ENCODE measurements at regions not wholly inside any gene's neighbourhood (a gene's known extent, or its start where the extent isn't known, plus 50 kb on each side); places are given as distances from the start of the nearest gene placed in this dataset.

GRCh38 chr13:64369121-64369520, 2861.0 kb downstream of the PCDH9 start:
- no peaks in the 10 kb centered on the region for H3K79me2 ChIP-seq (ENCODE audit: control insufficient read depth, low read length)
- H3F3A ChIP-seq (ENCODE audit: control insufficient read depth, insufficient read depth): no peaks in the 10 kb centered on the region
- peaks cover 6% of the 10 kb centered on the region; the same call in 1 of the 2 replicates for H3K9me3 ChIP-seq (ENCODE audit: control insufficient read depth, insufficient read depth, low read length)
- no peak overlapping the region for H3K4me2 ChIP-seq (ENCODE audit: low read length)
- H3K9me2 ChIP-seq (replicated peaks; ENCODE audit: control insufficient read depth, low read length): no peaks in the 10 kb centered on the region
- H3K27me3 ChIP-seq (ENCODE audit: control insufficient read depth, low read length): no peaks in the 10 kb centered on the region
- no peaks in the 10 kb centered on the region for H3K4me1 ChIP-seq (ENCODE audit: control insufficient read depth, low read length)
- H3K36me3 ChIP-seq (ENCODE audit: control insufficient read depth, low read length): no peaks in the 10 kb centered on the region
- H4K20me1 ChIP-seq (ENCODE audit: control insufficient read depth, insufficient read depth, low read depth, low read length): no peaks in the 10 kb centered on the region
- H3K4me3 ChIP-seq (ENCODE audit: low read length): no peak overlapping the region
- TF ChIP-seq EZH2phosphoT487 (IDR thresholded peaks at IDR 0.05; ENCODE audit: borderline replicate concordance, low read length) (no peak), CTCF (IDR thresholded peaks at IDR 0.05; ENCODE audit: low read depth, low read length, poor library complexity, severe bottlenecking) (no peak)
- no peak overlapping the region for H3K27ac ChIP-seq (ENCODE audit: low read depth, low read length)

GRCh38 chr13:64362564-64362963, 2867.6 kb downstream of the PCDH9 start:
- Histone ChIP-seq H3K9me3 (ENCODE audit: control insufficient read depth, insufficient read depth, low read length) (no peaks in the 10 kb centered on the region), H3F3A (ENCODE audit: control insufficient read depth, insufficient read depth) (no peaks in the 10 kb centered on the region), H4K20me1 (ENCODE audit: control insufficient read depth, insufficient read depth, low read depth, low read length) (no peaks in the 10 kb centered on the region), H3K9me2 (replicated peaks; ENCODE audit: control insufficient read depth, low read length) (no peaks in the 10 kb centered on the region), H3K4me2 (ENCODE audit: low read length) (no peak overlapping the region), H3K36me3 (ENCODE audit: control insufficient read depth, low read length) (no peaks in the 10 kb centered on the region), H3K27me3 (ENCODE audit: control insufficient read depth, low read length) (no peaks in the 10 kb centered on the region), H3K4me3 (ENCODE audit: low read length) (no peak overlapping the region), H3K27ac (ENCODE audit: low read depth, low read length) (no peak overlapping the region), H3K79me2 (ENCODE audit: control insufficient read depth, low read length) (no peaks in the 10 kb centered on the region), H3K4me1 (ENCODE audit: control insufficient read depth, low read length) (no peaks in the 10 kb centered on the region)
- TF ChIP-seq CTCF (IDR thresholded peaks at IDR 0.05; ENCODE audit: low read depth, low read length, poor library complexity, severe bottlenecking) (no peak), EZH2phosphoT487 (IDR thresholded peaks at IDR 0.05; ENCODE audit: borderline replicate concordance, low read length) (no peak)

GRCh38 chr13:64347664-64348063, 2882.5 kb downstream of the PCDH9 start:
- Histone ChIP-seq H3F3A (ENCODE audit: control insufficient read depth, insufficient read depth) (no peaks in the 10 kb centered on the region), H4K20me1 (ENCODE audit: control insufficient read depth, insufficient read depth, low read depth, low read length) (no peaks in the 10 kb centered on the region), H3K4me3 (ENCODE audit: low read length) (no peak overlapping the region), H3K9me2 (replicated peaks; ENCODE audit: control insufficient read depth, low read length) (no peaks in the 10 kb centered on the region), H3K27ac (ENCODE audit: low read depth, low read length) (no peak overlapping the region), H3K4me2 (ENCODE audit: low read length) (no peak overlapping the region), H3K36me3 (ENCODE audit: control insufficient read depth, low read length) (no peaks in the 10 kb centered on the region), H3K4me1 (ENCODE audit: control insufficient read depth, low read length) (no peaks in the 10 kb centered on the region), H3K79me2 (ENCODE audit: control insufficient read depth, low read length) (no peaks in the 10 kb centered on the region), H3K27me3 (ENCODE audit: control insufficient read depth, low read length) (no peaks in the 10 kb centered on the region), H3K9me3 (ENCODE audit: control insufficient read depth, insufficient read depth, low read length) (no peaks in the 10 kb centered on the region)
- TF ChIP-seq CTCF (IDR thresholded peaks at IDR 0.05; ENCODE audit: low read depth, low read length, poor library complexity, severe bottlenecking): no peak
- TF ChIP-seq EZH2phosphoT487 (IDR thresholded peaks at IDR 0.05; ENCODE audit: borderline replicate concordance, low read length): no peak
